B cell (primary cell): ENCODE measurements at regions not wholly inside any gene's neighbourhood (a gene's known extent, or its start where the extent isn't known, plus 50 kb on each side); places are given as distances from the start of the nearest gene placed in this dataset.

Source experiments
- ATAC-seq: fragments of 200-7000 bp; cut with Tn5 transposase; one replicate; pipeline ENCODE4 v1.10.0; 2021; ENCODE audit warnings: low read depth, mild to moderate bottlenecking, moderate number of reproducible peaks, moderate library complexity
- CTCF ChIA-PET: fragments of 350-600 bp; sonication (Branson Sonifier 250); formaldehyde crosslinking; loops from one replicate; lab custom pipeline; 2021; ENCODE audit warnings: antibody characterized with exemption, inconsistent platforms; lab: Charles Lee
- POLR2A ChIA-PET: fragments of 350-600 bp; sonication (Branson Sonifier 250); formaldehyde crosslinking; loops from one replicate; lab custom pipeline; 2021; ENCODE audit warnings: antibody characterized with exemption; lab: Charles Lee
- DNase-seq: peaks from one replicate; pipeline ENCODE4 v3.0.0; 2013
- H2AFZ ChIP-seq: 2 replicates; pipeline ENCODE4 v1.6.1; 2012; ENCODE audit warnings: mild to moderate bottlenecking, low read depth, low read length; ENCODE audit not compliant: insufficient read depth, poor library complexity, severe bottlenecking
- H3K27ac ChIP-seq, 2 donors: 1 replicate in 1 of 2; 2 replicates in 1 of 2; pipeline ENCODE4 v1.5.1; 2012 to 2013; ENCODE audit warnings: low read length in 2 of 2, mild to moderate bottlenecking in 2 of 2, moderate library complexity in 1 of 2
- H3K27me3 ChIP-seq, 4 experiments: fragments of 200-600 bp in 1 of 4; sonication (generic) in 1 of 4; replicated peaks in 1 of 4; 1 replicate in 2 of 4; 2 replicates in 2 of 4; pipeline versions ENCODE4 v1.6.1 to v1.7.0; 2013 to 2016; ENCODE audit warnings: low read length in 3 of 4, mild to moderate bottlenecking in 2 of 4, mixed read lengths in 1 of 4, moderate library complexity in 1 of 4; ENCODE audit not compliant: insufficient read depth in 4 of 4, control insufficient read depth in 3 of 4; ENCODE audit errors: control extremely low read depth in 1 of 4
- H3K36me3 ChIP-seq, 2 experiments: replicated peaks in 1 of 2; 1 replicate in 1 of 2; 2 replicates in 1 of 2; pipeline versions ENCODE4 v1.6.1 to v1.7.1; 2013; ENCODE audit warnings: low read length in 1 of 2; ENCODE audit not compliant: insufficient read depth in 2 of 2, control insufficient read depth in 1 of 2; ENCODE audit errors: control extremely low read depth in 1 of 2, extremely low read depth in 1 of 2
- H3K4me1 ChIP-seq, 2 donors: fragments of 200-600 bp in 1 of 2; sonication (generic) in 1 of 2; 1 replicate in 1 of 2; 2 replicates in 1 of 2; pipeline versions ENCODE4 v1.5.1 to v1.6.1; 2013 to 2017; ENCODE audit warnings: low read length in 2 of 2; ENCODE audit not compliant: control insufficient read depth in 2 of 2, insufficient read depth in 2 of 2
- H3K4me2 ChIP-seq: replicated peaks from 2 replicates; pipeline ENCODE3; 2012; ENCODE audit warnings: mild to moderate bottlenecking, low read depth, low read length; ENCODE audit not compliant: poor library complexity, severe bottlenecking
- H3K4me3 ChIP-seq, 5 experiments: fragments of 200-600 bp in 1 of 5; sonication (generic) in 1 of 5; 1 replicate in 3 of 5; 2 replicates in 2 of 5; pipeline versions ENCODE4 v1.5.1 to v1.7.0; 2011 to 2016; ENCODE audit warnings: low read length in 4 of 5, mild to moderate bottlenecking in 4 of 5, low read depth in 2 of 5, control low read depth in 1 of 5, moderate library complexity in 1 of 5; ENCODE audit not compliant: insufficient read depth in 1 of 5; ENCODE audit errors: control extremely low read depth in 1 of 5, extremely low read depth in 1 of 5
- H3K79me2 ChIP-seq: fragments of 200-600 bp; sonication (generic); one replicate; pipeline ENCODE4 v1.6.0; 2016; ENCODE audit warnings: low read length; ENCODE audit not compliant: control insufficient read depth, insufficient read depth
- H3K9ac ChIP-seq: fragments of 200-600 bp; sonication (generic); 2 replicates; pipeline ENCODE4 v1.6.1; 2017; ENCODE audit warnings: mild to moderate bottlenecking, low read length, moderate library complexity
- H3K9me3 ChIP-seq, 3 donors: one replicate each; pipeline versions ENCODE4 v1.6.1 to v1.7.1; 2013; ENCODE audit warnings: low read length in 2 of 3; ENCODE audit not compliant: control insufficient read depth in 2 of 3, insufficient read depth in 1 of 3; ENCODE audit errors: control extremely low read depth in 1 of 3
- H4K20me1 ChIP-seq: 2 replicates; pipeline ENCODE4 v1.6.0; 2012; ENCODE audit warnings: mild to moderate bottlenecking, low read length; ENCODE audit not compliant: insufficient read depth, control insufficient read depth, poor library complexity, severe bottlenecking
- H3K27ac Mint-ChIP-seq: one replicate; pipeline ENCODE4 v1.8.0; 2021; ENCODE audit warnings: mixed read lengths
- H3K27me3 Mint-ChIP-seq: one replicate; pipeline ENCODE4 v1.8.0; 2021; ENCODE audit warnings: mixed read lengths
- H3K4me1 Mint-ChIP-seq: one replicate; pipeline ENCODE4 v1.8.0; 2021; ENCODE audit warnings: mixed read lengths
- H3K4me3 Mint-ChIP-seq: one replicate; pipeline ENCODE4 v1.8.0; 2021; ENCODE audit warnings: mixed read lengths
- H3K9me3 Mint-ChIP-seq: one replicate; pipeline ENCODE4 v1.8.0; 2022; ENCODE audit warnings: mixed read lengths; ENCODE audit not compliant: insufficient read depth
- CTCF ChIP-seq: fragments of 200-600 bp; IDR thresholded peaks from one replicate; pipeline ENCODE4 v1.8.0; 2022; ENCODE audit warnings: antibody characterized with exemption, mild to moderate bottlenecking
- EZH2 ChIP-seq: IDR thresholded peaks from 2 replicates; pipeline ENCODE4 v1.6.1; 2012; ENCODE audit warnings: borderline replicate concordance, low read depth, mild to moderate bottlenecking, moderate library complexity, low read length; ENCODE audit not compliant: insufficient read depth, poor library complexity, severe bottlenecking
- WGBS: methylation state at CpG from one replicate; pipeline ENCODE4 v1.1.5; 2013; ENCODE audit warnings: missing lambda C conversion rate; ENCODE audit not compliant: insufficient coverage; 5-methylcytosine and 5-hydroxymethylcytosine counted together
- intact Hi-C: fragments of 100-400 bp; cut with micrococcal nuclease; formaldehyde crosslinking; loops from one replicate; pipeline ENCODE4 v1.10.0; 2022

- CTCF ChIA-PET = no interaction called here
- WGBS = 80% methylated on average over 1 of the region's 2 CpGs
- H3K79me2 ChIP-seq = no peaks in the 10 kb centered on the region
- Mint-ChIP-seq H3K27ac (no peak overlapping the region), H3K4me1 (no peaks in the 10 kb centered on the region), H3K27me3 (peaks cover 5% of the 10 kb centered on the region), H3K9me3 (no peaks in the 10 kb centered on the region), H3K4me3 (no peak overlapping the region)
- H3K36me3 ChIP-seq = no peaks in the 10 kb centered on the region
- no peak overlapping the region for H3K27ac ChIP-seq
- TF ChIP-seq CTCF = no peak
- TF ChIP-seq EZH2 = no peak
- no peak overlapping the region for H3K4me3 ChIP-seq
- ATAC-seq (no peak), DNase-seq (no peak)
- H3K4me2 ChIP-seq = no peak overlapping the region
- intact Hi-C loops = no loop called here
- POLR2A ChIA-PET = no interaction called here
- no peak overlapping the region for H3K9ac ChIP-seq
- peaks cover 0 to 2% (median 0%) of the 10 kb centered on the region in 4 experiments for H3K27me3 ChIP-seq
- H3K9me3 ChIP-seq = peaks cover 0 to 11% (median 0%) of the 10 kb centered on the region in 3 donors
- H2AFZ ChIP-seq = no peak overlapping the region
- no peaks in the 10 kb centered on the region for H4K20me1 ChIP-seq
- H3K4me1 ChIP-seq = no peaks in the 10 kb centered on the region
These were observed 97.8 kb downstream of the GATA6 start for GRCh38 chr18:22267225-22267624.

- Histone ChIP-seq H3K4me1 (no peaks in the 10 kb centered on the region), H4K20me1 (no peaks in the 10 kb centered on the region), H3K4me2 (no peak overlapping the region), H3K79me2 (no peaks in the 10 kb centered on the region), H3K27me3 (peaks cover 0 to 2% (median 0%) of the 10 kb centered on the region in 4 experiments), H3K9me3 (peaks cover 0 to 11% (median 0%) of the 10 kb centered on the region in 3 donors), H2AFZ (no peak overlapping the region), H3K36me3 (no peaks in the 10 kb centered on the region), H3K9ac (no peak overlapping the region), H3K27ac (no peak overlapping the region), H3K4me3 (no peak overlapping the region)
- Mint-ChIP-seq H3K27me3 (peaks cover 5% of the 10 kb centered on the region), H3K9me3 (no peaks in the 10 kb centered on the region), H3K27ac (no peak overlapping the region), H3K4me3 (no peak overlapping the region), H3K4me1 (no peaks in the 10 kb centered on the region)
- ATAC-seq = no peak
- no peak for DNase-seq
- ChIA-PET CTCF (no interaction called here), POLR2A (no interaction called here)
- TF ChIP-seq CTCF (no peak), EZH2 (no peak)
- WGBS = no CpG with 5 or more reads among the region's 4 CpGs
- intact Hi-C loops = no loop called here
These were observed 96.4 kb downstream of the GATA6 start for GRCh38 chr18:22265838-22266237.
